CD4-positive, alpha-beta T cell treated with Interleukin-12 subunit alpha and Interleukin-12 subunit beta, for 1 hour (primary cell): ENCODE measurements at regions not wholly inside any gene's neighbourhood (a gene's known extent, or its start where the extent isn't known, plus 50 kb on each side); places are given as distances from the start of the nearest gene placed in this dataset.

Experiments
- DNase-seq: peaks from one replicate; pipeline ENCODE4 v3.0.0-alpha.2; 2020

DNA sequence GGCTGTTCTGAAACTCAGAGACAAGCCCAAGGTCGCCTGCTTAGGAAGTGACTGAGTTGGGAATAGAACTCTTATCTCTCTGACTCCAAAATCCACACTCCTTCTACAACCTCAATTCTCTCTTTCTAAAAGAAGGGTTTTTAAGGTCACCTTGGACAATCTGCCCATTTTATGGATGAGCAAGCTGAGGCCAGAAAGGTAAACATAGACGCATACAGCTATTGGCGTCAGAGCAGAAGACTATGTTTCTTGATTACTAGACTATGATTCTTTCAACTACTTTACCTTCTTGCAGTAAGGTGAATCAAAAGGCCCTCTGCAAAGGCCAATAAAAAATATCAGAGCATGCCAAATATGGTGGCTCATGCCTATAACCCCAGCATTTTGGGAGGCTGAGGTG lies 276.6 kb downstream of the CLIC5 start:
- DNase-seq, result no peak

DNA sequence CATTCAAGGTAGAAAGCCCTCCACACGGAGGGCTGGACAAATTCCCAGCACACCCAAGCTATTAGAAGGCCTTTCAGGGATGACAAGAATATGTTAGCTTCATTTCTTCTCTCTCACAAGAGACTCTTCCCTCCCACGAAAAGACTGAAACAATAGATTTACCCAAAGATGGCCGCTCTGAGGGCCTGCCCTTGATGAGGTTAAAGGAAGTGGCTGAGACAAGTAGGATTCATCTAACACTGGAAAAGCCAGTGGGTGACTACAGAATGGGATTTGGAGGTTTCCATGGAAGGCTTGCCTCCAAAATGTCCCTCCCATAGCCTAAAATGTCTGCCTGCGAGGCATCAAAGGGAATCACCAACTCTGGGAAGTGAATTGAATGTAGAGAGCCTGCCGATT lies 277.6 kb downstream of the CLIC5 start:
- no peak for DNase-seq

DNA sequence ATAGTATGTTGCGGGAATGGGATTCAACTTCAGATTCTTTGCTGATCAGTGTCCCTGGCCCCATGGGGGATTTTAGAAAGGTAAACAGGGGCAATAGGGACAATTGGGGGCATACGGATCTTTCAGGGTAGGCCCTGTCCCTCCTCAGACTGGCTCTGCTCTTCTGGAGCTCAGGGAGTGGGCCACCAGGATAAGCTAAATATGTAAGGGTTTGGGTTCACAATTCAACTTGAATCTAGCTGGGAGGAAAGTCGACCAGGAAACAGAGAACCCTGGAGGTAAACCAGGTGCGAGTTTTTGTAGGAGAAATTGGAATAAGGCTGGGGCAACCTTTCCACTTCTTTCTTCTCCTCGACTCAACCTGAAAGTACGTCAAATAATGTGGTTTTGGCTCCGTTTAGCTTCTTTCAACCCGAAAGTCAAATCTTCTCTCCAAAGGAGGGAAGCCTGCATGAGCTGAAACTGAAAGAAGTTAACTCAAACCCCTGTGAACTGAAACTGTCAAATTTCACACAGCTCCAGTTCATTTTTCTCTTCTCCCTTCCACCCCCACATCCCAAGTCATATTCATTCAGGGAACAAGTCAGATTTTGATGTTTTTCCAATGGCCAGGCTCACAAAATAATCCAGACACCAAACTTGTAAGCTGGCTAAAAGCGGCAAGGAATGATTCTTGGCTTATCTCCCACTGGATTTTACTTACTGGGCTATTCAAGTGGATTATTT lies 278.2 kb downstream of the CLIC5 start:
- DNase-seq, result peak; percentile 7

DNA sequence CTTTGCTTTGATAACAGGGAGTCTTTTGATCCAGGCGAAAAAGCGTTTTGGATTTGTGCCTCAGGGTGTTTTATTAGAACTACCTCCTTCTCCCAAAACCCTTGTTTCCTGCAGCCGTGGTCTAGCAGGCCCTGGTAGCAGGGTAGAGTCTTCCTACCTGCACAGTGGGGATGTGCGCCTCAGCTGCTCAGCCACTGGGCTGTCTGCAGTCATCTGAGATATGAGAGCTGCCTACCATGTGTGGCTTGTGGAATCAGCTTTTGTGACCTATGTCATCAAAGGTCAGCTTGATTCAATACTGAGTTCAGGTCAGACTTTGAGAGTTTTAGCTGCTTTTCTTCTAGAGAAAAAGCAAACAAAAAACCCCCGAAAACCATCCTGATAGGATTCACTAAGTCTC lies 279.5 kb downstream of the CLIC5 start:
- no peak for DNase-seq

DNA sequence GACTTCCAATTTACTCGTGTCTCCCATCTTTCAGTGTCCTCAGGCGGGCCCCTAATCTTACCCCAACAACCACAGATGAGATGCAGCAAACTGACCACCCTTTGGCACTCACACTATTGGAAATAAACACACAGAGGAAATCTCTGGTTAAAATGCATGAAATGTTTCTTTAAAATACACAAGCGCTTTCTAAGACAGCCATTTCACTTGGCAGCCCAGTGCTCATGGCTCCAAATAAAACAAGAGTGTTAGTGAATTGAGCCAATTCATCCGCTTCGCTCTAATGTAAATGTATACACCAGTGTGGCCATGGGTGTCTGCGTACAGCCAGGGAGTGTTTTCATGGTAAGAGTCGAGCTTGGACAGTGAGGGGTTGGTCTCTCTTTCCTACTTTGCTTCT lies 282.9 kb downstream of the CLIC5 start:
- no peak for DNase-seq

DNA sequence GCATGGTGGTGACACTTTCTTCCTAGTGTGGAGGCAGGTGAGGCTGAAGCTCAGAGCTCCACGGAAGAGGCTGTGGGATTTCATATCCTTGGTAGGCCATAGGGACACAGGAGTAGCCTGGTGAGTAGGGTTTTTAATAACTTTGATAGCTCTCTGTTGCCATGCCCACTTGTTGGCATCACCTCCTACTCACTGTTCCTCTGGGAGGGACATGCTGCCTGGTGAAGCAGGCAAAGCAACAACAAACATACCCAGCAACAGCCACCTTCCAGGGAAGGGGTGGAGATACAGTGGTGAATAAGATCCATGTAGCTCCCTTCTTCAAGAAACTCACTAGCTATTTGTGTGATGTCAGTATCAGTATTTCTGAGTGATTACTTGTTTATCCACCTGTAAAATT lies 285.4 kb downstream of the CLIC5 start:
- DNase-seq, result no peak

DNA sequence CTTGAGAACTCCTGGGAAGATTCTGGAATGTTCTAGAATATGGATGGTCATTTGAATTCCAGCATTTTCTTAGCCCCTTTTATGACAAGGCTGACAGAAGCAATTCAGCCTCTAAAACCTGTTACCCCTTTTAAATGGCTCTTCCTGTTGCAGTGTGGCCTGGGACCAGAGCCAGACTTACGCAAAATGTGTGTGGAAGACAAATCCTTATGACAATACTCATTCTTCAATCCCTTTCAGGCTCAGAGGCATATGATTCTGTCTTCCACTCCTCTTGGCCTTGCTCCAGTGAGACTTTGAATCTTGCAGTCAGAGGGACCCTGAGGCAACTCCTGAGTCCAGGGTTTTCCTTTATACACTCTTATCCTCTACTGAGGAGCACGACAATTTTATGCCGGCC lies 287.0 kb downstream of the CLIC5 start:
- no peak for DNase-seq

DNA sequence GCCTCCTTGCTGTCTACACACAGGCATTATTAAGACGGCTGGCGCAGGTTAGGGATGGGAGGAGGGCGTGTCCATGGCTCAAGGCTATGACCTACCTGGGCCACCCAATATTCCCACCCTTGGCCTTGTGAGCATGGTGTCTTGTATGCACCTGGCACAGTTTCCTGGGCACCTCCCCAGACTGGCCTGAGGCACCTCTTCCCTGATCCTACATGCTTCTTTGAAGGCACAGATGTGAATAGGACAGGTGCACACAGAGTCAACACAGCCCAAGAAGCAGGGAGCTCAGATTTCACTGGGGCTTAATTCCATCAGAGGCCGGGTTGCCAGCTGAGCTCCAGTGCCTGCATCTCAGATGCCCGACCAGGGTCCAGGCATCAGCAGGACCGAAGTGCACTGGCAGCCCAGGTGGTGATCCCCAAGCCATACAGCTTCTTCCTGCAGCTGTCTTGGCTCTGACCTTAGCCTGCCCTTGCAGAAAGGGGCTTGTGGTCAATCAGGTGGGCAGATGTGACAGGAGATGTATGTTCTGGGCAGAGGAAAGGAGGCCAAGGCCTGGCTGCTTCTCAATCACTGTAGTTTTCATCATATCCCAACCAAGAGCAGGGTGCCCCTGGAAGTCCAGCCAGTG lies 287.7 kb downstream of the CLIC5 start:
- no peak for DNase-seq

DNA sequence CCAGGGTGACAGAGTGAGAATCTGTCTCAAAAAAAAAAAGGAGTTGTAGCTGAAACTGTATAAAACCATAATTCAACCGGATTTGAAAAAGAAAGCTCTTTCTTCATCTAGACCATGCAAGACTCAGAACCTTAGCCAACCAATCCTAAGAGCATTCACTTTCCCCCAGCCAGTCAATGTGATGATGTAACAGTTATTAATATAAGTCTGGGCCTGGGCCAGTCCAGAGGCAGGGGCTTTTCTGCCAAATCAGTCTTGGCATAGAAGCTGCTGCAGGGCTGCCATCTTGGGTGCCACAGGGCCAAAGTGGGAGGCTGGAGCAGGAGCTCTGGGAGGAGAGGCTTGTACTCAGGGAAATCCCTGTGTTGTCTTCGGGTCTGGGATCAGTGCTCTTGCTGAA lies 288.4 kb downstream of the CLIC5 start:
- no peak for DNase-seq

DNA sequence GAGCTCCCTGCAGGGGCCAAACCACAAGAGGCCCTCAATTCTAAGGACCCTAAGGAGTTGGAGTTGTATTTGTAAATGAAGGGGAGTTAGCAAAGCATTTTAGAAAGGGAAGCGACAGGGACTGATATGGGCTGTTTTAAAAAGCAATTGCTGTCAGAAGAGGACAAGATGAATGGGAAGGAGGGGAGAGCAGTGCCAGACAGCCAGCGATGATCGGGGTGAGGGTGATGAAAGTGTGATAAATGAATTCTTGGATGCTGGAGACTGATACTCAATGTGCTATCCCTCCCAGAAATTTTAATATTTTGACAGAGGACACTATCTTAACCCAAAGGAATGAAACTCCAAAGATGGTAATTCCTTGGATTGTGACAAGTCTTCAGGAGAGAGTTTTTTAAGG lies 289.2 kb downstream of the CLIC5 start:
- DNase-seq, result no peak

DNA sequence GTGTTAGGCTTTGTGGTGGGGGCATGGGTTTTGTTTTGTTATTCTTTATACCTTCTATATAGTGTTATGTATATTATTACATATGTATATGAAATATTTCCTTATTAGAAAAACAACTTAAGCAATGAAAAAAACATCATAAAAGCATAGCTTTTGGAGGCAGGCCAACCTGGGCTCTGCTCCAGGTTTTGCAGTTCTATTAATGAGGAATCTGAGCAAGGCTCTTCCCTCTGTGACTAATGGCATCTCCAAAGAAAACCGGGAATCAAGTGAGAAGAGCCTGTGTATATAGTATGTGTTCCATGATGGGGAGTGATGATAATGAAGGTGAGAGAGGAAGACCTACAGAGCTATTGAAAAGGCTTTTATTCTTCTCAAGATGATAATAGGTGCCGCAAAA lies 291.1 kb downstream of the CLIC5 start:
- no peak for DNase-seq

DNA sequence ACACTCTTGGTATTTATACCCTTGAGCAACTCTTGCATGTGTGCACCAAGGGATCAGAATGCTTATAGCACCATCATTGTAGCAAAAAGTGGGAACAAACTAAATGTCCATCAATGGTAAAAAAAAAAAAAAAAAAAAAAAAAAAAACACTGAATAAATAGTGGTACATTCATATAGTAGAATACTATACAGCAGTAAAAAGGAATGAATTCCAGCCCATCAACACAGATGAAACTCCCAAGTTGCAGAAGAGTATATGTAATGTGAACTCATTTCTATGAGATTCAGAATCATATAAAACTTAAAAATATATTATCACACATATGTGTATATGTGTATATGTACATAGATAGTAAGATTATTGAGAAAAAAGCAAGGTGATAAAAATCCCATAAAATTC lies 291.6 kb downstream of the CLIC5 start:
- DNase-seq, result no peak

DNA sequence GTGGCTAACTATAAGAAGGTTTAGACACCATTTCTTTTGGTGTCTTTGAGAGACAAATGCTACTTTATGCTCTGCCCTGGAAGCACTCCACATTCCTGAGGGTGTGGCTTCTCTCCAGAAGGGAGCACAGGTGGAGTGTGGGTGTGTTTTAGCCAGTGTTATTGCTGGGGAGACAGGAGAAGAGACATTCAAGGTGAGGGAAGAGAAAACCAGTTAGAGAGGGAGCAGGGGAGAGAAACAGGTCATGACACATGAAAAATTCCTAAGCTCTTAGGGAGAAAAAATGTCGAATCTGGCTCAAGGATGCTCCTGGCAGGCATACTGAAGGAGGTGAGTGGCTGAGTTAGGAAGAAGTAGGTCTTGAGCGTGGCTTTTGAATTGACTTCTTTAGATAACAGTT lies 292.8 kb downstream of the CLIC5 start:
- no peak for DNase-seq

DNA sequence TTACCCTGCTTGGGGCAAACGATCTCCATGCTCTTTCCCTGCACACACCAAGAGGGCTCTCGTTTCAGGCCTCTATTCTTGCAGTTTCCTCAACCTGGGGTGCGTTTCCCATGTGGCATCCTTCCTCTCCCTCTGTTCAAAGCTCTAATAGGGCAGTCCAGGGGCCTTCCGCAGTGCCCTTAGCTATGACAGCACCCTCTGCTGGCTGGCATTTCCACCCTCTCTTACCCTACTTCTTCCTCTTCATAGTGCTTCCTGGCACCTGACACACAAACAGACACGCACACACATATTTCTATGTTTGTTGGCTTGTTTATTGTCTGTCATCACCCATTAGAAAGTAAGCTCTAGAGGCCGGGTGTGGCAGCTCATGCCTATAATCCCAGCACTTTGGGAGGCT lies 294.0 kb downstream of the CLIC5 start:
- no peak for DNase-seq

DNA sequence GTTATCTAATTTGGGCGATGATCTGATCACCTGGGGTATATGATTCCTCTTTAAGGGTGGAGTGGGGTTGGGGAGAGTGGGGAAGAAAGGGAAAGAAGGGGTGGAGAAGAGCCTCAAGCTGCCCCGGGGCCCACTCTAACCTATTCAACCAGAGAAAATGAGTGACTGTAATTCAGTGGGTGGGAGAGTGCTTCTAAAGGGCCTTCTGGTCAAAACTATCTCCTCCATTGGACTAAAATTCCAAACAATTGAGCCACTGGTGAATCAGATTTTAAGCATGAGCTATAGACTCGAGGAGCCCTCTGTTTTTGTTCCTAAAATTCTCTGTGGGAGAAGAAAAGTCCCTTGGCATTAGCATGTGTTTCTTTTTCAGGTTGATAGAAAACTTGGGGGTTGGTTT lies 296.8 kb downstream of the CLIC5 start:
- DNase-seq, result no peak

DNA sequence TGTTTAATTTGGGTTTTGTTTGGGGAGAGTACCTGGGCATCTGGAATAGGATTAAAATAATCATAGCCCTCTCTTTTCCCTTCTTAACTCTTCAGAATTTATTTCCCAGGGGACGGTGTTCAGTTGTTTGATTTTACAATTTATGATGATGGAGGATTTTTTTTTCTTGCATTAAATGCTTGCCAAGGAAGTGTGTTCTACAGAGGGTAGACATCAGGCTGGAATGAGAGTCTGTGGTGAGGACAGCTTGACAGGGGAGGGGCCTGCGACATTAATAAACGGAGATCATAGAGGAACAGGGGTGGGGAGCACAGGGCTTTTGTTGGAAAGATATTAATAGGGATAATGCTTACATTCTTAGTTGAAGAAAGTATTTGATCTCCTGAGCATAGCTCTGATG lies 297.5 kb downstream of the CLIC5 start:
- DNase-seq, result no peak

DNA sequence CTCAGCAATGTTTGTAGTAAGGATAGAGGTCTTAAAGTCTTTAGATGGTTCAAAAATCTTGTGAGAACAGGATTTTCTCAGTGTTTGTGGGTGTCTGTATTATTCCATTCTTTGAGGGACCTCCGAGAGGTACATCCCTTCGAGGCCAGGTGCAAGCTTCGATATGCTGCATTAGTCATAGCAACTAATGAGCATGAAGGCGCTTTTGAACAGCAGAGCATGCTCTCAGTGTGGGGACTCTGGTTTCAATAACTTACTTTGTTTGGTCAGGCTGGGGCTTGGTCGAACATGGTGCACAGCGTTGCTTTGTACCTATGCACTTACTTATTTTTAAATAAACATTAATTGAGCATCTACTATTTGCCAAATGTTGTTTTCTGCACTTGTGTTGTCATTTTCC lies 297.9 kb downstream of the CLIC5 start:
- no peak for DNase-seq

DNA sequence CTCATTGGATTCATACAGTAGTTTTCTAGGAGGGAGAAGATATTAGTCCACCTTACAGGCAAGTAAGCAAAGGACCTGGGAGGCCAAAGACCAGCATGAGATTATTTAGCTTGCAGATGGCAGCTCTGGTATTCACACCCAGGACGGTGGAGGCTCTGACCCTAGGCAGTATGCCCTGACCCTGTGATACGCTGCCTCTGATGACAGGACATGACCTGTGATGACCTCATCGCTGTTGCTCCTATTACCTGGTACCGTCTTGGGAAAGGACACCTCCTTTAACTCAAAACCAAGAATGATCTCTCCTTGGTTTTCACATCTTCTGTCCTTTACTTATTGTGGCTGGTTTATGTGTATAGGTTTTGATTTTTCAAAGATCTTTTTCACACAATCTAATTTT lies 298.6 kb downstream of the CLIC5 start:
- no peak for DNase-seq

DNA sequence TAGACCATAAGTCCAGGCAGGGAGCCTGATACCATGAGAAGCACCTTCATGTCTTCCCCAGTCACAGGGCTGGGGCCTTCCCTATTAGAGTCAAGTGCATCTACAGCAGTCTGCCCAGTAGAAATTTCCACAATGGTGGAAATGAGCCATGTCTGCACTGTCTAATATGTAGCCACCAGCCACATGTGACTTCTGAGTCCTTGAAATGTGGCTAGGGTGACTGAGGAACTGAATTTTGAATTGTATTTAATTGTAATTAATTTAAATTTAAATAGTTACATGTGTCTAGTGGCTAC lies 300.2 kb downstream of the CLIC5 start:
- DNase-seq, result no peak

DNA sequence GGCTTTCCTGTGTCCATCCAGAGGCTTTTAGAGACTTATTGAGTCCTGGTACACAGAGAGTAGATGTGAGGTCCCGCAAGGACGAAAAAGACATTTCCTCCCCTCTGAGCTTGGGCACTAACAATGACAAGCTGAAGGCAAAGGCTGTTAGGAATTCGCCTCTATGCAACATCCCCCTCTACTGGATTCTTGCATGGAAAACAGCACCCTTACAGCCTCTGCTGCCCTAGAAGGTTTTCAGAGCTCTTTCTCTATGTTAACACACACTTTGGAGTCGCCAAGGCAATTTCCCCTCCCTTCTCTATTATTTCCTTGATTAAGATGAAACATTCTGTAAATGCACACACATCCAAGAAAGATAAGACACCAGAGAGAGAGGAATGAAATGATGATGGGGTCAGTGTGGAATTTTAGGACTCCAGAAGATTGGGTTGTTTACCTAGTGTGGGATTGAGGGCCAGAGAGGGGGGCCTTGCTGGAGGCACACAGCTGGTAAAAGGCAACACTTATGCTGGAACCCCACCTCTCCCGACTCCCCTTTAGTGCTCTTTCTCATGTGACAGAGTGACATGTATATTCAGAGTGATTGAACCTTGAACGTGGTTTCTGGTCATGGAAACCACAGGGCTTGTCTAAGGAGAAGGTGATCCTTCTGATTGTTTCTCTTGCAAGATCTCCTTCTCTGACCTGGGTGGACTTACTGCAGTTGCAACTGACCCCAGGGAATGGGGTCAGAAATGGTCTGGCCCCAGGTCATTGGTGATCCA lies 300.7 kb downstream of the CLIC5 start:
- DNase-seq, result peak; percentile 77

DNA sequence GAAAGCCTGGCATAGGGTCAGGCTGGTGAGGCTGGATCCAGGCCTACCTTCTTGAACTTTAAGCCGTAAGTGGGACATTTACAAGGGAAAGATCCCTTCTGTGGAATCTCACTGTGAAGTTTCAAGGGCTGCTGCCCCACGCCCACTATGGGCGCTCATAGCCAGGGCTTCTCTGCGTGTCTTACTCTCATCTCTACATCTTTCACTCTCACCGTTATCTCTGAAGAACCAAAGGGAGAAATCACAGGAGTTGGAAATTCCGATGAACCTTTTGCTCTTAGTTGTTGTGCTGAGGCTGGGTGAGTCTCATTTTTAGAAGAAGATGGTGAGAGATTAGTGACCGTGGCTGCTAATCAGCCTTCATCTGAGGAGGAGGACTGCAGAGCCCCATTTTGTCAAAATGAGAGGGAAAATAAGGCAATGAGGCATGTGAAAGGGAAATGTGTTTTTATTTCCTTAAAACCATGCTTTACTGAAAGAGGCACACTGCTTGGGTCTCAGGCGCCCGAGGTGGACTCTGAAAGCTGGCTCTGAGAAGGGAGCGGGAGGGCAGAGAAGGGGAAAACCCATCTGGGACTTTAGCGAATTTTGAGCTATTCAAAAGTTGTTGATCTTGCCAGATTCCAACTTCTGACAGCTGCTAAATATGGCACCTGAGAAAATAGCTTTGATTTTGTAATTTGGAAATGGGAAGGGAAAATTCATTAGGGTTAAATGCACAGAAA lies 301.5 kb downstream of the CLIC5 start:
- no peak for DNase-seq
